ENCODE measurements at regions not wholly inside any gene's neighbourhood (a gene's known extent, or its start where the extent isn't known, plus 50 kb on each side); places are given as distances from the start of the nearest gene placed in this dataset.

DNA sequence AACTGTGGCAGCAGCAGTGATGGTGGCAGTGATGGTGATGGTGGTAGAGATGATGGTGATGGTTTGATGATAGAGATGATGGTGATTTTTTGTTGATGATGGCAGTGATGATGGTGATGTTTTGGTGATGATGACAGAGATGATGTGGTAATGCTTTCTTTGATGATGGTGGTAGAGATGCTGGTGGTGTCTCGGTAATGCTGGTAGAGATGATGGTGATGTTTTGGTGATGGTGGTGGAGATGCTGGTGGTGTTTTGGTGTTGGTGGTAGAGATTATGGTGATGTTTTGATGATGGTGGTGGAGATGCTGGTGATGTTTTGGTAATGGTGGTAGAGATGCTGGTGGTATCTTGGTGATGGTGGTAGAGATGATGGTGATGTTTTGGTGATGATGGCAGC lies 131.6 kb downstream of the NAV1 start:
- H3K27ac ChIP-seq = no peak overlapping the region
- no peak overlapping the region for H3K4me2 ChIP-seq
- peaks cover 13 to 100% (median 100%) of the 10 kb centered on the region in 11 experiments; a peak in 19 of 22 replicates for H4K20me1 ChIP-seq
- peaks cover 11 to 96% (median 62%) of the 10 kb centered on the region in 11 experiments; a peak in 21 of 22 replicates for H3K36me3 ChIP-seq
- H3K27me3 ChIP-seq = no peaks in the 10 kb centered on the region
- H3K4me3 ChIP-seq = no peak overlapping the region
- H3K9me3 ChIP-seq (replicated peaks in 1 of 11) = no peaks in the 10 kb centered on the region
- H3K9ac ChIP-seq = no peak overlapping the region
- peaks cover 14 to 28% (median 19%) of the 10 kb centered on the region in 10 experiments for H3K4me1 ChIP-seq
- TF ChIP-seq Cebpa-rat (IDR thresholded peaks at IDR 0.05) = no peak

DNA sequence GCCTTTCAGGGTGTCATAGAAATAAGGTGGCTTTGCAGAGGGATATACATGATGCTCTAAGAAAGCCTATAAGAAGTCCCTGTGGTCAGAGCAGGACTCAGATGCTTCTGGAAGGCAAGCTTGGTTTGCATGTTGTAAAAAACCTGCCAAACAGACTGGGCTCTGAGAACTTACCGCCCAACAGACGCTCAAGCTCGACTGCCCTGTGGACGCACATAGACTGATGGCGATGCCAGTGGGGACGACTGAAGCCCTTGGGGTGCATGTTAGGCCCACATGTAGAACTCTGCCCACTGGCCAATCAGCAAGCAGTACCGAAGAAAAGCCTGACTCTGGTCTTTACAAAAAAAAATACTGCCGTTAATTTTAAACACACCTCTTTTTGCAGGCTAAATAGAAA lies 133.8 kb downstream of the NAV1 start:
- Histone ChIP-seq H4K20me1 (peaks cover 13 to 100% (median 100%) of the 10 kb centered on the region in 11 experiments; a peak in 19 of 22 replicates), H3K36me3 (peaks cover 0 to 91% (median 52%) of the 10 kb centered on the region in 11 experiments; a peak in 18 of 22 replicates), H3K27ac (no peak overlapping the region), H3K9me3 (replicated peaks in 1 of 11) (no peaks in the 10 kb centered on the region), H3K27me3 (no peaks in the 10 kb centered on the region), H3K4me1 (peaks cover 29 to 46% (median 34%) of the 10 kb centered on the region in 10 experiments), H3K9ac (no peak overlapping the region), H3K4me2 (no peak overlapping the region), H3K4me3 (no peak overlapping the region)
- no peak for TF ChIP-seq Cebpa-rat (IDR thresholded peaks at IDR 0.05)

- Histone ChIP-seq H3K9ac (no peak overlapping the region), H3K4me1 (peaks cover 29 to 47% (median 34%) of the 10 kb centered on the region in 10 experiments), H3K36me3 (peaks cover 0 to 91% (median 53%) of the 10 kb centered on the region in 11 experiments; a peak in 18 of 22 replicates), H3K4me3 (no peak overlapping the region), H3K9me3 (replicated peaks in 1 of 11) (no peaks in the 10 kb centered on the region), H3K27ac (no peak overlapping the region), H4K20me1 (peaks cover 12 to 100% (median 100%) of the 10 kb centered on the region in 11 experiments; a peak in 19 of 22 replicates), H3K27me3 (no peaks in the 10 kb centered on the region), H3K4me2 (peak overlapping the region in 1 of 11 experiments; percentile 18; a peak in 1 of 22 replicates)
- TF ChIP-seq Cebpa-rat (IDR thresholded peaks at IDR 0.05) = no peak
Measured at GRCh38 chr1:201673093-201673492, 134.2 kb downstream of the NAV1 start.

DNA sequence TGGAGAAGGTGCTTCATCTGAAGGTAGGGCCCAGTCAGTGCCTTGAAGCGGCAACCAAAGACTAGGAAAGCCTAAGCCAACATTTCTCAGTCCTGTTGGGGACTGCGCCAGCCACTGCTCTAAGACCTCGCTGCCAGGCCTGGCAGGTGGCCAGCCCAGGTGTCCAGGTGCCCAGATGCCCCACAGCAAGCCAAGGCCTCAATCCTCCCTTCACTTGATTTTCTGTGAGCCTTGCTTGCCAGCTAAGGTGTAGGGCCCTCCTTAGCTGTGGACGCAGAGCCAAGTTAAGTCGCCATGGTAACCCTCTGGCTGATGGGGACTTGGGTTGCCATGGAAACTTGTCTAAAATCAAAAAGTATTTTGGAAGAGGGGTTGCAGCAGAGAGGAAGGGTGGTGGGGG lies 135.0 kb downstream of the NAV1 start:
- no peaks in the 10 kb centered on the region for H3K27me3 ChIP-seq
- peak overlapping the region in 7 of 11 experiments; percentile 58 to 79 (median 71); a peak in 11 of 22 replicates for H3K4me2 ChIP-seq
- H3K9me3 ChIP-seq (replicated peaks in 1 of 11) = peaks cover 0 to 4% (median 0%) of the 10 kb centered on the region in 11 experiments; a peak in 5 of 22 replicates
- no peak overlapping the region for H3K9ac ChIP-seq
- 0 out of 22 replicates have a peak overlapping the region, but pooled peaks of 1 of the 11 experiments have one; percentile 59 for H3K27ac ChIP-seq
- no peak overlapping the region for H3K4me3 ChIP-seq
- no peak for TF ChIP-seq Cebpa-rat (IDR thresholded peaks at IDR 0.05)
- peaks cover under 1 to 91% (median 58%) of the 10 kb centered on the region in 11 experiments; a peak in 18 of 22 replicates for H3K36me3 ChIP-seq
- H3K4me1 ChIP-seq = peaks cover 33 to 55% (median 39%) of the 10 kb centered on the region in 10 experiments
- peaks cover 4 to 100% (median 100%) of the 10 kb centered on the region in 11 experiments; a peak in 19 of 22 replicates for H4K20me1 ChIP-seq

- peaks cover 3 to 100% (median 95%) of the 10 kb centered on the region in 11 experiments; a peak in 19 of 22 replicates for H4K20me1 ChIP-seq
- no peaks in the 10 kb centered on the region for H3K27me3 ChIP-seq
- no peak for TF ChIP-seq Cebpa-rat (IDR thresholded peaks at IDR 0.05)
- peaks cover 11 to 91% (median 64%) of the 10 kb centered on the region in 11 experiments; a peak in 19 of 22 replicates for H3K36me3 ChIP-seq
- H3K9ac ChIP-seq = peak overlapping the region in 1 of 11 experiments; percentile 16; a peak in 2 of 22 replicates
- peaks cover 33 to 57% (median 40%) of the 10 kb centered on the region in 10 experiments for H3K4me1 ChIP-seq
- peaks cover 0 to 16% (median 0%) of the 10 kb centered on the region in 11 experiments; a peak in 8 of 22 replicates for H3K9me3 ChIP-seq (replicated peaks in 1 of 11)
- H3K27ac ChIP-seq = peak overlapping the region in 5 of 11 experiments; percentile 43 to 77 (median 59); a peak in 10 of 22 replicates
- H3K4me2 ChIP-seq = peak overlapping the region; percentile 58 to 92 (median 74)
- no peak overlapping the region; a peak in 1 of 20 replicates for H3K4me3 ChIP-seq
Measured at GRCh38 chr1:201675143-201675542, 136.2 kb downstream of the NAV1 start.

DNA sequence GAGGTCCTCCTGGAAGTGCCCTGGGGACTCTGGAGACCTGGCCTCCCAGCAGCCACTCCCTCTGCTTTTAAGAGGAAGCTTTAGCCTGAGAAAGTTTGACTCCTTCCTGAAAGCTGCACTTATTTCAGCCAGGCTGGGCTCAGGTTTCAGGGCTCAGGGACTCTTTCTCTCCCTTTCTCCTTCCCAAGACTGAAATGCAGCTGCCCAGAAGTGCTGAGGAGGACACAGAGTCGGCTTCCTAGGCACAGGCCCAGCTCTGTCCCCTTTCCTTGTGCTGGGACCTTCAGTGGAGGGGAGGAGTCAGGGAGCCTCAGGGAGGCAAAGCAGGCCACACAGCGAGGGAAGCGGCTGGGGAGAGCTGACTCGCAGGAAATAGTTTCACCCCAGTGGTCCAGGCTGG lies 137.3 kb downstream of the NAV1 start:
- H3K36me3 ChIP-seq = peaks cover 11 to 93% (median 56%) of the 10 kb centered on the region in 11 experiments; a peak in 19 of 22 replicates
- peak overlapping the region; percentile 58 to 92 (median 74) for H3K4me2 ChIP-seq
- H3K9ac ChIP-seq = peak overlapping the region in 10 of 11 experiments; percentile 22 to 76 (median 51); a peak in 15 of 22 replicates
- no peak for TF ChIP-seq Cebpa-rat (IDR thresholded peaks at IDR 0.05)
- peak overlapping the region; percentile 32 to 77 (median 59); a peak in 18 of 22 replicates for H3K27ac ChIP-seq
- peaks cover 0 to 16% (median 0%) of the 10 kb centered on the region in 11 experiments; a peak in 8 of 22 replicates for H3K9me3 ChIP-seq (replicated peaks in 1 of 11)
- H4K20me1 ChIP-seq = peaks cover 0 to 100% (median 93%) of the 10 kb centered on the region in 11 experiments; a peak in 18 of 22 replicates
- H3K27me3 ChIP-seq = no peaks in the 10 kb centered on the region
- peaks cover 41 to 66% (median 48%) of the 10 kb centered on the region in 10 experiments for H3K4me1 ChIP-seq
- no peak overlapping the region; a peak in 1 of 20 replicates for H3K4me3 ChIP-seq

DNA sequence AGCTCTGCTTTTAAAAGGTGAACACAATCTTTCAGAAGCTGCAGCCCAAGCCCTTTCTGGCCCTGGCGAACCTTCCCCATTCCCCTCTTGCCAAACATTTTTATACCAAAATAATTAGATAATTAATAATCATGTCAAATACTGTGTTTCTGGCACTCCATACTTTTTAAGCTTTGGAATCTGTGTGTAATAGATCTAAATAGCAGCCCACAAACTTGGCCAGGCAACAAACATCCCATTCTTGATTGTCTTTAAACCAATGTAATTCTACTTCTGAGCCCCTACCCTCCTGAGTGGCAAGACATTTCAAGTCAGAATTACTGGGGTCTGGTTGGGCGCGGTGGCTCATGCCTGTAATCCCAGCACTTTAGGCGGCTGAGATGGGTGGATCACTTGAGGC lies 137.7 kb downstream of the NAV1 start:
- Histone ChIP-seq H3K9ac (peak overlapping the region in 10 of 11 experiments; percentile 22 to 76 (median 51); a peak in 10 of 22 replicates), H4K20me1 (peaks cover 0 to 100% (median 93%) of the 10 kb centered on the region in 11 experiments; a peak in 19 of 22 replicates), H3K36me3 (peaks cover 11 to 89% (median 53%) of the 10 kb centered on the region in 11 experiments; a peak in 19 of 22 replicates), H3K9me3 (replicated peaks in 1 of 11) (peaks cover 0 to 16% (median 0%) of the 10 kb centered on the region in 11 experiments; a peak in 8 of 22 replicates), H3K27me3 (no peaks in the 10 kb centered on the region), H3K4me1 (peaks cover 45 to 71% (median 52%) of the 10 kb centered on the region in 10 experiments), H3K4me2 (peak overlapping the region; percentile 58 to 92 (median 74)), H3K27ac (peak overlapping the region in 10 of 11 experiments; percentile 32 to 77 (median 59); a peak in 12 of 22 replicates), H3K4me3 (no peak overlapping the region)
- TF ChIP-seq Cebpa-rat (IDR thresholded peaks at IDR 0.05) = no peak

- peaks cover 0 to 100% (median 91%) of the 10 kb centered on the region in 11 experiments; a peak in 19 of 22 replicates for H4K20me1 ChIP-seq
Measured at GRCh38 chr1:201678264-201679101, 139.6 kb downstream of the NAV1 start.

More at GRCh38 chr1:201678264-201679101, 139.6 kb downstream of the NAV1 start:
- Histone ChIP-seq H3K36me3 (peaks cover 11 to 70% (median 44%) of the 10 kb centered on the region in 11 experiments; a peak in 20 of 22 replicates), H3K27ac (no peak overlapping the region), H3K4me3 (no peak overlapping the region), H3K27me3 (no peaks in the 10 kb centered on the region), H3K9me3 (replicated peaks in 1 of 11) (peaks cover 0 to 16% (median 0%) of the 10 kb centered on the region in 11 experiments; a peak in 8 of 22 replicates), H3K4me2 (peak overlapping the region in 1 of 11 experiments; percentile 12; a peak in 1 of 22 replicates), H3K4me1 (peaks cover 45 to 75% (median 64%) of the 10 kb centered on the region in 10 experiments), H3K9ac (no peak overlapping the region)
- no peak for TF ChIP-seq Cebpa-rat (IDR thresholded peaks at IDR 0.05)

All from BLaER1 treated with 17β-estradiol and CSF1 and Interleukin-3, amounts not matched to agents 10 nM and 100 nM (cell line).